ENCODE measurements at regions not wholly inside any gene's neighbourhood (a gene's known extent, or its start where the extent isn't known, plus 50 kb on each side); places are given as distances from the start of the nearest gene placed in this dataset.

DNA sequence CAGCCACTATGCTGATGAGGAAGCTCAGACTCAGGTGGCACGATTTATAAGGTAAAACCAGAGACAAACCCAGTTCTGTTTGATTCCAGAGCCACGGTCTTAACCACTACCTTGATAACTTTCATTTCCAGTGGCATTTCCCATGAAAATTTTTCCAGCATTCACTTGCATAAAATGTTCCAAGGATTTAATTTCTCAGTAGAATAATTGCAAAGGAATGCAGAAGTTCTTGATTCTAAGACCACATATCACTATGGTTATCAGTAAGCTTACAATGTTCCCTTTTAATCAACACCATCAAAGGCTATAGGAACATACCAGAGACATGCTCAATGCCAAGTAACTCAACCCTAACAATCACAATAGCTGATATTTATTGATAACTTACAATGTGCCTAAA, 306.0 kb upstream of the HS3ST5 start:
- no peaks in the 10 kb centered on the region for H3K79me2 ChIP-seq (ENCODE audit: control insufficient read depth, insufficient read depth, low read length)
- no peaks in the 10 kb centered on the region for H4K20me1 ChIP-seq (replicated peaks; ENCODE audit: control insufficient read depth, extremely low read depth, insufficient read depth, low read length)
- intact Hi-C loops (cut with micrococcal nuclease): no loop called here
- FAIRE-seq (no peak), DNase-seq (ENCODE audit: low read depth, low spot score) (no peak)
- TF ChIP-seq FOS (IDR thresholded peaks at IDR 0.05; ENCODE audit: borderline replicate concordance, insufficient read depth, low read length): no peak
- no peak for TF ChIP-seq JUN (IDR thresholded peaks at IDR 0.05; ENCODE audit: borderline replicate concordance, insufficient read depth, insufficient read length, low read depth)
- TF ChIP-seq GATA2 (IDR thresholded peaks at IDR 0.05; ENCODE audit: insufficient read depth, insufficient read length, low read depth, low read length): no peak
- TF ChIP-seq POLR2AphosphoS5 (IDR thresholded peaks at IDR 0.05; ENCODE audit: insufficient read depth, low read depth, low read length): no peak
- TF ChIP-seq, protein P1, sequence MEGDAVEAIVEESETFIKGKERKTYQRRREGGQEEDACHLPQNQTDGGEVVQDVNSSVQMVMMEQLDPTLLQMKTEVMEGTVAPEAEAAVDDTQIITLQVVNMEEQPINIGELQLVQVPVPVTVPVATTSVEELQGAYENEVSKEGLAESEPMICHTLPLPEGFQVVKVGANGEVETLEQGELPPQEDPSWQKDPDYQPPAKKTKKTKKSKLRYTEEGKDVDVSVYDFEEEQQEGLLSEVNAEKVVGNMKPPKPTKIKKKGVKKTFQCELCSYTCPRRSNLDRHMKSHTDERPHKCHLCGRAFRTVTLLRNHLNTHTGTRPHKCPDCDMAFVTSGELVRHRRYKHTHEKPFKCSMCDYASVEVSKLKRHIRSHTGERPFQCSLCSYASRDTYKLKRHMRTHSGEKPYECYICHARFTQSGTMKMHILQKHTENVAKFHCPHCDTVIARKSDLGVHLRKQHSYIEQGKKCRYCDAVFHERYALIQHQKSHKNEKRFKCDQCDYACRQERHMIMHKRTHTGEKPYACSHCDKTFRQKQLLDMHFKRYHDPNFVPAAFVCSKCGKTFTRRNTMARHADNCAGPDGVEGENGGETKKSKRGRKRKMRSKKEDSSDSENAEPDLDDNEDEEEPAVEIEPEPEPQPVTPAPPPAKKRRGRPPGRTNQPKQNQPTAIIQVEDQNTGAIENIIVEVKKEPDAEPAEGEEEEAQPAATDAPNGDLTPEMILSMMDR (IDR thresholded peaks at IDR 0.05; ENCODE audit: extremely low read depth in 1 of 2, insufficient read depth in 1 of 2, low read depth in 1 of 2, low read length in 2 of 2): no peak
- TF ChIP-seq MAX (IDR thresholded peaks at IDR 0.05; ENCODE audit: insufficient read depth, insufficient read length): no peak
- no peak for TF ChIP-seq EZH2 (IDR thresholded peaks at IDR 0.05; ENCODE audit: borderline replicate concordance, low read depth, low read length, severe bottlenecking)
- no peak for TF ChIP-seq MYC (IDR thresholded peaks at IDR 0.05; ENCODE audit: low read depth, low read length)
- no peak for TF ChIP-seq POLR2A (IDR thresholded peaks at IDR 0.05; ENCODE audit: low read depth, low read length)
- H3K4me3 ChIP-seq (replicated peaks in 1 of 3; ENCODE audit: insufficient read depth in 1 of 3, low read depth in 1 of 3, low read length in 3 of 3): no peak overlapping the region
- no peaks in the 10 kb centered on the region for H3K9me1 ChIP-seq (replicated peaks; ENCODE audit: control insufficient read depth, extremely low read depth, insufficient read depth, low read length)
- dilution Hi-C loops (cut with MboI; ENCODE audit: extremely low pct_ligation_motif_present, low sequenced_read_pairs): no loop called here
- no peak overlapping the region for H3K4me2 ChIP-seq (ENCODE audit: insufficient read depth, low read length)
- no peaks in the 10 kb centered on the region for H3K36me3 ChIP-seq (ENCODE audit: control insufficient read depth in 2 of 2, extremely low read depth in 1 of 2, insufficient read depth in 2 of 2, low read length in 2 of 2)
- no TSS peak for BruUV-seq (replicated peaks)
- H3K27ac ChIP-seq (ENCODE audit: insufficient read depth, low read depth, low read length): no peak overlapping the region
- ChIA-PET CTCF (no interaction called here), POLR2A (no interaction called here)
- no peak overlapping the region for H3K9ac ChIP-seq (replicated peaks; ENCODE audit: extremely low read depth, insufficient read depth, low read length)
- no peak overlapping the region for H2AFZ ChIP-seq (ENCODE audit: low read depth, low read length)
- H3K9me3 ChIP-seq (replicated peaks; ENCODE audit: control insufficient read depth, insufficient read depth, low read length): no peaks in the 10 kb centered on the region
- H3K4me1 ChIP-seq (ENCODE audit: control insufficient read depth, extremely low read depth, insufficient read depth, low read length): no peaks in the 10 kb centered on the region
- no peaks in the 10 kb centered on the region for H3K27me3 ChIP-seq (ENCODE audit: control insufficient read depth in 2 of 2, insufficient read depth in 2 of 2, low read length in 2 of 2)
